ENCODE measurements at regions not wholly inside any gene's neighbourhood (a gene's known extent, or its start where the extent isn't known, plus 50 kb on each side); places are given as distances from the start of the nearest gene placed in this dataset.

DNA sequence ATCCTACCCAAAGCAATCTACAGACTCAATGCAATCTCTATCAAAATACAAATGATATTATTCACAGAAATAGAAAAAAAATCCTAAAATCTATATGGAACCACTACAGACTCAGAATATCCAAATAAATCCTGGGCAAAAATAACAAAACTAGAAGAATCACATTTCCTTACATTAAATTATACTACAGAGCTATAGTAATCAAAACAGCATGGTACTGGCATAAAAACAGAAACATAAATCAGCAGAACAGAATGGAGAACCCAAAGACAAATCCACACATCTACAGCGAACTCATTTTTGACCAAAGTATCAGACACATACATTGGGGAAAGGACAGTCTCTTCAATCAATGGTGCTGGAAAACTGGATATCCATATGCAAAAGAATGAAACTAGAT lies 304.1 kb upstream of the FGF13 start:
- H3K23ac ChIP-seq (ENCODE audit: insufficient read length) = no peak overlapping the region
- no peak overlapping the region for H3K14ac ChIP-seq (ENCODE audit: insufficient read length)
- no peak overlapping the region for H3K4me3 ChIP-seq (ENCODE audit: extremely low read depth in 1 of 4, insufficient read depth in 2 of 4, low read depth in 3 of 4, low read length in 4 of 4)
- no peak overlapping the region for H3K56ac ChIP-seq (replicated peaks; ENCODE audit: insufficient read length, low read depth, low read length)
- no peak overlapping the region for H2BK15ac ChIP-seq (ENCODE audit: low read length)
- H2BK20ac ChIP-seq (ENCODE audit: low read length) = no peak overlapping the region
- 100% methylated on average over 1 of the region's 1 CpG; no CpG with 5 or more reads in 1 of the 2 experiments for WGBS, 2 experiments (ENCODE audit: extremely low coverage in 1 of 2, insufficient coverage in 1 of 2, insufficient read length in 1 of 2, insufficient replicate concordance in 2 of 2, low coverage in 1 of 2, low lambda C conversion rate in 2 of 2, missing lambda C conversion rate in 1 of 2)
- no peak for TF ChIP-seq TEAD4 (IDR thresholded peaks at IDR 0.05; ENCODE audit: low read depth, low read length)
- no peak for TF ChIP-seq YY1 (IDR thresholded peaks at IDR 0.05; ENCODE audit: low read depth, low read length)
- TF ChIP-seq TAF1 (IDR thresholded peaks at IDR 0.05; ENCODE audit: low read depth, low read length) = no peak
- no peak for TF ChIP-seq ZNF274 (IDR thresholded peaks at IDR 0.05; ENCODE audit: borderline replicate concordance, extremely low read depth, low read length)
- TF ChIP-seq ASH2L (IDR thresholded peaks at IDR 0.05; ENCODE audit: low read length) = no peak
- TF ChIP-seq CTBP2 (IDR thresholded peaks at IDR 0.05; ENCODE audit: borderline replicate concordance, insufficient read depth, insufficient read length, low read length) = no peak
- no peak for TF ChIP-seq CREB1 (IDR thresholded peaks at IDR 0.05)
- no peak for TF ChIP-seq EGR1 (IDR thresholded peaks at IDR 0.05; ENCODE audit: borderline replicate concordance, low read depth, low read length)
- no peak for TF ChIP-seq POLR2A (IDR thresholded peaks at IDR 0.05; ENCODE audit: control extremely low read depth in 1 of 2, low read depth in 2 of 2, low read length in 2 of 2)
- TF ChIP-seq BACH1 (IDR thresholded peaks at IDR 0.05; ENCODE audit: low read length) = no peak
- TF ChIP-seq JUND (IDR thresholded peaks at IDR 0.05; ENCODE audit: low read length) = no peak
- TF ChIP-seq BCL11A (IDR thresholded peaks at IDR 0.05; ENCODE audit: low read depth in 2 of 2, low read length in 2 of 2) = no peak
- TF ChIP-seq CBX5 (IDR thresholded peaks at IDR 0.05; ENCODE audit: low read depth, low read length) = no peak
- TF ChIP-seq BRCA1 (IDR thresholded peaks at IDR 0.05; ENCODE audit: low read depth, low read length) = no peak
- H2AK5ac ChIP-seq (ENCODE audit: low read depth, low read length) = no peak overlapping the region
- H2BK120ac ChIP-seq (replicated peaks; ENCODE audit: low read depth, low read length) = no peak overlapping the region
- FAIRE-seq = no peak
- no peak overlapping the region for H3K4ac ChIP-seq (replicated peaks; ENCODE audit: insufficient read length, low read depth, low read length)
- DNase-seq (ENCODE audit: low read depth in 1 of 2, low spot score in 2 of 2) = no peak
- no peak overlapping the region for H3K18ac ChIP-seq (ENCODE audit: extremely low read depth, low read length)
- H4K5ac ChIP-seq (ENCODE audit: insufficient read length, low read depth, low read length) = no peak overlapping the region
- H4K8ac ChIP-seq (ENCODE audit: extremely low read depth, insufficient read depth, low read length) = no peak overlapping the region
- H3K27me3 ChIP-seq (replicated peaks in 1 of 4; ENCODE audit: control insufficient read depth in 3 of 4, extremely low read depth in 1 of 4, insufficient read depth in 3 of 4, low read length in 3 of 4) = no peaks in the 10 kb centered on the region
- no peak overlapping the region for H3K4me2 ChIP-seq (ENCODE audit: insufficient read depth in 1 of 2, low read depth in 2 of 2, low read length in 2 of 2)
- no peaks in the 10 kb centered on the region for H4K20me1 ChIP-seq (replicated peaks in 1 of 2; ENCODE audit: control insufficient read depth in 1 of 2, insufficient read depth in 2 of 2, low read length in 2 of 2)
- ChIA-PET POLR2A (ENCODE audit: partially characterized antibody) (no interaction called here), CTCF (ENCODE audit: partially characterized antibody) (no interaction called here)
- H2AFZ ChIP-seq (ENCODE audit: low read length) = no peak overlapping the region
- no peaks in the 10 kb centered on the region for H3K4me1 ChIP-seq (replicated peaks in 1 of 4; ENCODE audit: control insufficient read depth in 3 of 4, insufficient read depth in 4 of 4, low read length in 3 of 4)
- H3K79me2 ChIP-seq (ENCODE audit: control insufficient read depth in 1 of 2, insufficient read depth in 2 of 2, low read length in 2 of 2) = no peaks in the 10 kb centered on the region
- no peak overlapping the region for H4K91ac ChIP-seq (replicated peaks; ENCODE audit: insufficient read length, low read length)
- no peaks in the 10 kb centered on the region for H3K36me3 ChIP-seq (ENCODE audit: control insufficient read depth in 2 of 4, insufficient read depth in 4 of 4, low read length in 3 of 4)
- H3K23me2 ChIP-seq (ENCODE audit: low read depth, low read length) = no peaks in the 10 kb centered on the region
- no peaks in the 10 kb centered on the region for H3K9me3 ChIP-seq (ENCODE audit: insufficient read depth in 2 of 2, low read depth in 1 of 2, low read length in 1 of 2)
- no peak overlapping the region for H3K9ac ChIP-seq (replicated peaks in 1 of 4; ENCODE audit: extremely low read depth in 1 of 4, low read depth in 3 of 4, low read length in 3 of 4)
- no peaks in the 10 kb centered on the region for H3K79me1 ChIP-seq (ENCODE audit: low read depth, low read length)
- no peak overlapping the region for H3K27ac ChIP-seq (ENCODE audit: low read depth, low read length)
- no peak overlapping the region for H2BK12ac ChIP-seq (ENCODE audit: low read depth, low read length)
- H2BK5ac ChIP-seq (ENCODE audit: low read depth, low read length) = no peak overlapping the region
